Brain microvascular endothelial cell (primary cell): ENCODE measurements at regions not wholly inside any gene's neighbourhood (a gene's known extent, or its start where the extent isn't known, plus 50 kb on each side); places are given as distances from the start of the nearest gene placed in this dataset.
"Not testable (repeated sequence)": the region's sequence is repeated elsewhere in the genome, so short reads cannot be mapped to it uniquely, and the experiment has no call there.

Source experiments
- DNase-seq: peaks from one replicate; pipeline ENCODE4 v3.0.0-alpha.2; 2020
- H3K27ac ChIP-seq: fragments of 250-450 bp; sonication (Bioruptor Pico); 2 replicates; pipeline ENCODE4 v1.5.1; 2020; ENCODE audit warnings: mild to moderate bottlenecking, moderate library complexity
- H3K27me3 ChIP-seq: fragments of 250-450 bp; sonication (Bioruptor Pico); replicated peaks from 2 replicates; pipeline ENCODE4 v1.5.1; 2020; ENCODE audit warnings: mild to moderate bottlenecking
- H3K36me3 ChIP-seq: fragments of 250-450 bp; sonication (Bioruptor Pico); replicated peaks from 2 replicates; pipeline ENCODE4 v1.5.1; 2020; ENCODE audit warnings: mild to moderate bottlenecking
- H3K4me3 ChIP-seq: 2 replicates; pipeline ENCODE4 v1.5.1; 2011; ENCODE audit warnings: low read depth, mild to moderate bottlenecking, control low read depth, low read length, moderate library complexity
- CTCF ChIP-seq: IDR thresholded peaks from 2 replicates; pipeline ENCODE4 v1.5.1; 2011; ENCODE audit warnings: low read depth, mild to moderate bottlenecking, moderate library complexity, low read length, control low read depth, inconsistent platforms; ENCODE audit errors: missing control alignments
- in situ Hi-C: cut with HindIII; loops from 2 replicates; pipeline ENCODE4 v1.10.0; 2017; ENCODE audit warnings: low sequenced_read_pairs, low pct_ligation_motif_present

- TF ChIP-seq CTCF = no peak
Measured at GRCh38 chr5:36790847-36791246, 85.7 kb upstream of the NIPBL start.

GRCh38 chr5:36792560-36793180, 83.9 kb upstream of the NIPBL start:
- no peak overlapping the region for H3K4me3 ChIP-seq
- H3K36me3 ChIP-seq = no peaks in the 10 kb centered on the region
- TF ChIP-seq CTCF = no peak
- H3K27ac ChIP-seq = no peak overlapping the region
- no peaks in the 10 kb centered on the region for H3K27me3 ChIP-seq
- DNase-seq = no peak
- in situ Hi-C loops = no loop called here

More at GRCh38 chr5:36790847-36791246, 85.7 kb upstream of the NIPBL start:
- Histone ChIP-seq H3K27me3 (no peaks in the 10 kb centered on the region), H3K27ac (no peak overlapping the region), H3K36me3 (no peaks in the 10 kb centered on the region), H3K4me3 (no peak overlapping the region)
- in situ Hi-C loops = no loop called here
- DNase-seq = no peak

- in situ Hi-C loops = no loop called here
- no peak for DNase-seq
- H3K27me3 ChIP-seq = no peaks in the 10 kb centered on the region
- no peak overlapping the region for H3K27ac ChIP-seq
- no peak for TF ChIP-seq CTCF
- no peaks in the 10 kb centered on the region for H3K36me3 ChIP-seq
- no peak overlapping the region for H3K4me3 ChIP-seq
Measured at GRCh38 chr5:36795366-36795765, 81.2 kb upstream of the NIPBL start.

- Histone ChIP-seq H3K4me3 (no peak overlapping the region), H3K27me3 (no peaks in the 10 kb centered on the region), H3K27ac (no peak overlapping the region), H3K36me3 (no peaks in the 10 kb centered on the region)
- no peak for TF ChIP-seq CTCF
- no peak for DNase-seq
- in situ Hi-C loops = no loop called here
Measured at GRCh38 chr5:36796155-36796554, 80.4 kb upstream of the NIPBL start.

GRCh38 chr5:36801523-36801922, 75.0 kb upstream of the NIPBL start:
- no peaks in the 10 kb centered on the region for H3K27me3 ChIP-seq
- in situ Hi-C loops = no loop called here
- no peak for TF ChIP-seq CTCF
- H3K36me3 ChIP-seq = no peaks in the 10 kb centered on the region
- no peak overlapping the region for H3K4me3 ChIP-seq
- no peak for DNase-seq
- H3K27ac ChIP-seq = no peak overlapping the region

- H3K4me3 ChIP-seq = no peak overlapping the region
- in situ Hi-C loops = no loop called here
- TF ChIP-seq CTCF = no peak
- H3K36me3 ChIP-seq = no peaks in the 10 kb centered on the region
- H3K27ac ChIP-seq = no peak overlapping the region
- H3K27me3 ChIP-seq = no peaks in the 10 kb centered on the region
- no peak for DNase-seq
Measured at GRCh38 chr5:36802187-36802586, 74.4 kb upstream of the NIPBL start.

- DNase-seq, H3K36me3 ChIP-seq, H3K27ac ChIP-seq, in situ Hi-C loops, H3K27me3 ChIP-seq, H3K4me3 ChIP-seq: not testable (repeated sequence)
Measured at GRCh38 chr5:36813249-36813648, 63.3 kb upstream of the NIPBL start.
